ENCODE measurements at regions not wholly inside any gene's neighbourhood (a gene's known extent, or its start where the extent isn't known, plus 50 kb on each side); places are given as distances from the start of the nearest gene placed in this dataset.

- Histone ChIP-seq H3K27me3 (ENCODE audit: control insufficient read depth in 3 of 3, insufficient read depth in 3 of 3, low read length in 2 of 3) (no peaks in the 10 kb centered on the region), H3K27ac (ENCODE audit: low read depth in 1 of 2, low read length in 1 of 2) (no peak overlapping the region), H3K4me3 (no peak overlapping the region), H3K4me1 (ENCODE audit: control insufficient read depth in 5 of 5, insufficient read depth in 5 of 5, low read length in 5 of 5) (peaks cover 0 to 1% (median 0%) of the 10 kb centered on the region in 5 donors), H3K9ac (ENCODE audit: insufficient read depth in 1 of 2, low read length in 2 of 2) (no peak overlapping the region), H3K36me3 (ENCODE audit: control insufficient read depth in 4 of 4, insufficient read depth in 4 of 4, low read length in 4 of 4) (no peaks in the 10 kb centered on the region), H3K9me3 (ENCODE audit: control insufficient read depth in 4 of 4, insufficient read depth in 3 of 4, low read length in 3 of 4) (peaks cover 0 to 7% (median 0%) of the 10 kb centered on the region in 4 donors)
- WGBS, 2 donors: 83 to 94% methylated on average over 1 of the region's 1 CpG
- ATAC-seq (ENCODE audit: insufficient read depth, low FRiP score) (no peak), DNase-seq (no peak)
- TF ChIP-seq CTCF (IDR thresholded peaks at IDR 0.05; ENCODE audit: control extremely low read depth, extremely low read depth): no peak
Observed at GRCh38 chr5:112566251-112566650, 147.2 kb upstream of the EPB41L4A start.

DNA sequence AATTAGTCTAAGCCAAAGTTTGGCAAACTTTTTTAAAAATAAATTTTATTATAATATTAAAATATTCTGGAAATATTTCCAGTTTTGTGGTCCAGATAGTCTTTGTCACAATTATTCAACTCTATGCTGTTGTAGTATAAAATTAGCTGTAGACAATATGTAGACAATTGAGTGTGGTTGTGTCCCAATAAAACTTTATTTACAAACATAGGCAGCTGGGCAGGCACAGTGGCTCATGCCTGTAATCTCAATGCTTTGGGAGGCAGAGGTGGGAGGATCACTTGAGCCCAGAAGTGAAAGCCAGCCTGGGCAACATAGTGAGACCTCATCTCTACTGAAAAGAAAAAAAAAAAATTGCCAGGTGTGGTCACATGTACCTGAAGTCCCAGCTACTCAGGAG is 150.5 kb upstream of the EPB41L4A start:
- H3K4me3 ChIP-seq: no peak overlapping the region
- H3K27me3 ChIP-seq (ENCODE audit: control insufficient read depth in 3 of 3, insufficient read depth in 3 of 3, low read length in 2 of 3): no peaks in the 10 kb centered on the region
- H3K9ac ChIP-seq (ENCODE audit: insufficient read depth in 1 of 2, low read length in 2 of 2): no peak overlapping the region
- peaks cover 0 to 1% (median 0%) of the 10 kb centered on the region in 5 donors for H3K4me1 ChIP-seq (ENCODE audit: control insufficient read depth in 5 of 5, insufficient read depth in 5 of 5, low read length in 5 of 5)
- ATAC-seq (ENCODE audit: insufficient read depth, low FRiP score) (no peak), DNase-seq (no peak)
- no peaks in the 10 kb centered on the region for H3K9me3 ChIP-seq (ENCODE audit: control insufficient read depth in 4 of 4, insufficient read depth in 3 of 4, low read length in 3 of 4)
- H3K36me3 ChIP-seq (ENCODE audit: control insufficient read depth in 4 of 4, insufficient read depth in 4 of 4, low read length in 4 of 4): no peaks in the 10 kb centered on the region
- no peak for TF ChIP-seq CTCF (IDR thresholded peaks at IDR 0.05; ENCODE audit: control extremely low read depth, extremely low read depth)
- no peak overlapping the region for H3K27ac ChIP-seq (ENCODE audit: low read depth in 1 of 2, low read length in 1 of 2)

DNA sequence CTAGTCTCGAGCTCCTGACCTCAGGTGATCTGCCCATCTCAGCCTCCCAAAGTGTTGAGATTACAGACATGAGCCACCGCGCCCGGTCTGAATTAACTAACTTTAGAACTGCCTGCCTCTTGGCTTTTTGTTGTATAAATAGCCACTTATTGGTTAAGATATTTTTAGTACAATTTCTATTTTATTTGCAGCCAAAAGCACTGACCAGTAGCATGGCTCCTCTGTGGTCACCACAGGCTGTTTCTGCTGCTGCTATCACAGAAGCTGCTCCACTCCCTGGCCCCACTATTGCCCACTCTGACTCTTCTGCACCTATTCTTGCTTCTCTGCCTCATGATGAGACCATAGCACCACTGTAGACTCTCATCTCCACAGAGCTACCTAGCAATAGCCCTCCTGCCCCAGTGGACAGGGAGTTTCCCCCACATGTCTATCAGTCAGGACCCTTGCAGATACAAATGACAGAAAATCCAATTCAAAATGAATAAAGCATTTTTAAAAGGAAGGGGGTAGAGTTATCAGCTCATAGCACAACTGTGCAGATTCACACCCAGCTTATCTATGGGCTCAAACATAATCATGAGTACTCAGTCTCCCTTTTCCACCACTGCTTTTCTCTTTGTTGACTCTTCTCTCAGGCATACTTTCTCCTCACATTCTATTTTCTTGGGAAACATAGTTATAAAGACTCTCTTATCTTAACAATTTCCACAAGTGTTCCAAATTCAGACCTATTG is 151.8 kb upstream of the EPB41L4A start:
- WGBS, 2 donors: 90 to 94% methylated on average over 4 of the region's 4 CpGs
- H3K27me3 ChIP-seq (ENCODE audit: control insufficient read depth in 3 of 3, insufficient read depth in 3 of 3, low read length in 2 of 3): no peaks in the 10 kb centered on the region
- TF ChIP-seq CTCF (IDR thresholded peaks at IDR 0.05; ENCODE audit: control extremely low read depth, extremely low read depth): no peak
- no peak overlapping the region for H3K4me3 ChIP-seq
- H3K9me3 ChIP-seq (ENCODE audit: control insufficient read depth in 4 of 4, insufficient read depth in 3 of 4, low read length in 3 of 4): no peaks in the 10 kb centered on the region
- no peak overlapping the region for H3K9ac ChIP-seq (ENCODE audit: insufficient read depth in 1 of 2, low read length in 2 of 2)
- no peak overlapping the region for H3K27ac ChIP-seq (ENCODE audit: low read depth in 1 of 2, low read length in 1 of 2)
- ATAC-seq (ENCODE audit: insufficient read depth, low FRiP score) (no peak), DNase-seq (no peak)
- no peaks in the 10 kb centered on the region for H3K36me3 ChIP-seq (ENCODE audit: control insufficient read depth in 4 of 4, insufficient read depth in 4 of 4, low read length in 4 of 4)
- H3K4me1 ChIP-seq (ENCODE audit: control insufficient read depth in 5 of 5, insufficient read depth in 5 of 5, low read length in 5 of 5): peaks cover 0 to 1% (median 0%) of the 10 kb centered on the region in 5 donors

GRCh38 chr5:112573441-112573840 is 154.4 kb upstream of the EPB41L4A start:
- ATAC-seq (ENCODE audit: insufficient read depth, low FRiP score) (no peak), DNase-seq (no peak)
- H3K36me3 ChIP-seq (ENCODE audit: control insufficient read depth in 4 of 4, insufficient read depth in 4 of 4, low read length in 4 of 4): no peaks in the 10 kb centered on the region
- H3K9me3 ChIP-seq (ENCODE audit: control insufficient read depth in 4 of 4, insufficient read depth in 3 of 4, low read length in 3 of 4): no peaks in the 10 kb centered on the region
- no peaks in the 10 kb centered on the region for H3K27me3 ChIP-seq (ENCODE audit: control insufficient read depth in 3 of 3, insufficient read depth in 3 of 3, low read length in 2 of 3)
- H3K4me3 ChIP-seq: no peak overlapping the region
- H3K4me1 ChIP-seq (ENCODE audit: control insufficient read depth in 5 of 5, insufficient read depth in 5 of 5, low read length in 5 of 5): peaks cover 0 to 5% (median 0%) of the 10 kb centered on the region in 5 donors
- no peak overlapping the region for H3K27ac ChIP-seq (ENCODE audit: low read depth in 1 of 2, low read length in 1 of 2)
- 81 to 88% methylated on average over 3 of the region's 3 CpGs for WGBS, 2 donors
- no peak overlapping the region for H3K9ac ChIP-seq (ENCODE audit: insufficient read depth in 1 of 2, low read length in 2 of 2)
- no peak for TF ChIP-seq CTCF (IDR thresholded peaks at IDR 0.05; ENCODE audit: control extremely low read depth, extremely low read depth)

Data from lung (tissue), 11 donors.